Stimulated activated CD8-positive, alpha-beta memory T cell treated with anti-CD3 and anti-CD28 coated beads, Interleukin-15, amount 100 ng/mL, for 48 hours (primary cell): ENCODE measurements at regions not wholly inside any gene's neighbourhood (a gene's known extent, or its start where the extent isn't known, plus 50 kb on each side); places are given as distances from the start of the nearest gene placed in this dataset.

Experiments
- DNase-seq, 2 donors: peaks; one replicate each; pipeline ENCODE4 v3.0.0-alpha.2; 2020; ENCODE audit warnings: low read depth in 2 of 2

GRCh38 chr18:78150590-78150989 is 829.0 kb upstream of the SALL3 start:
- DNase-seq = no peak

DNA sequence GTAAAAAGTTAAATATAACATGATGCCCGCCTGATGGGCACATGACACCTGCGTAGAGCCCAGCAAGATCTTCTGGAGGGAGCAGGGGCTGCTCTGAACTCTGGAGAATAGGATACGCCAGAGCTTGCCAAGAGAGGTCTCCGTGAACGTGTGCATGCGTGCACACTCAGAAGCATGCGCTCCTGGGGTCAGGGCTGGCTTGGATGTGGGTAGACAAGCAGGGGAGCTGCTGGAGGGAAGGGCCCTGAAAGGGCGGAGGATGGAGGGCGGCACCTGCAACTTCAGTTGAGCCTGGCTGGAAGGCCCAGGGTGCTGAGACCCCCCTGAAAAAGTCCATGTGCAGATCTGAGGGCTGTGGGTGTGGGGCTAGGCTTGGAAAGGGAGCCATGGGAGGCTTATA is 828.4 kb upstream of the SALL3 start:
- DNase-seq = no peak

- no peak for DNase-seq
Observed at GRCh38 chr18:78151948-78152725, 827.5 kb upstream of the SALL3 start.

- DNase-seq = no peak
Observed at GRCh38 chr18:78153362-78153761, 826.3 kb upstream of the SALL3 start.

GRCh38 chr18:78154444-78154843 is 825.2 kb upstream of the SALL3 start:
- DNase-seq = no peak

- no peak for DNase-seq
Observed at GRCh38 chr18:78154853-78155252, 824.8 kb upstream of the SALL3 start.

DNA sequence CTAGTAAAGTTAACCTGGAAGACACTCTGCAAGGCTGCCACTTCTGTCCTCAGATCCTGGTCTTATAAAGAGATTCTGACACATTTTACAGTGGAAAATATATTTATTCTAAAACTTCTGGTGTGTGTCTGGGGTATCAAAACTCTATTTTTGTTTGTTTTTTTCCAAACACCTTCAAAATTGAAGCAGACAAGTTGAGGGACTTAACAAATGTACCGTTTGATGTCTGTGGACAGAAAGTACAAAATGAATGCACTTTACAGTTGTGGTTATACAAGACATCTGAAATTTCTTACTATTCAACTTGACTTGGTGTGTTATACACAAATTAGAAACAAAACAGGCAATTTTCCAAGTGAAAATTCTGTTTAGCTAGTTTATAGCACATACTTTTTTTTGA is 823.2 kb upstream of the SALL3 start:
- no peak for DNase-seq

DNA sequence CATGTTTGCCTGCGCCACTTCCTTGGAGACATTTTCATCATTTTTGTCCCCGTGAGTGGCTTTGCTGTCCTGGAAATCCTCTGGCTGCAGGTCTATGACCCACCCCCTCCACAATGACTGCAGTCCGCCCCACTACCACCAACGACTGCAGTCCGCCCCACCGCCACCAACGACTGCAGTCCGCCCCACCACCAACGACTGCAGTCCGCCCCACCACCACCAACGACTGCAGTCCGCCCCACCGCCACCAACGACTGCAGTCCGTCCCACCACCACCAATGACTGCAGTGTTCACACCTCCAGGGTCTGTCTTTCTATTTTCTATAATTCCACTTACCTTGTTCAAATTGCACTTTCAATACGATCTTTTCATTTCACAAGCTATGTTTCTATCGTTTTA is 820.7 kb upstream of the SALL3 start:
- no peak for DNase-seq

DNA sequence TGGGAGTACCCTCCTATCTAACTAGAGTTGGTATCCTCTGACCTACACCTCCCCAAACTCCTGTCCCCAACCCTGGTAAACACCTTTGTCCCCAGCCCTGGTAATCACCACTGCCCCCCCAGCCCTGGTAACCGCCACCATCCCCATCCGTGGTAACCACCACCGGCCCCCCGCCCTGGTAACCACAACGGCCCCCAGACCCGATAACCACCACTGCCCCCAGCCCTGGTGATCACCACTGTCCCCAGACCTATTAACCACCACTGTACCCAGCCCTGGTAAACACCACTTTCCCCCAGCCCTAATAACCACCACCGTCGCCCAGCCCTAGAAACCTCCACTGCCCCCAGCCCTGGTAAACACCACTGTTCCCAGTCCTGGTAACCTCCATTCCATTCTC is 820.2 kb upstream of the SALL3 start:
- DNase-seq = no peak

- no peak for DNase-seq
Observed at GRCh38 chr18:78160961-78161656, 818.5 kb upstream of the SALL3 start.

DNA sequence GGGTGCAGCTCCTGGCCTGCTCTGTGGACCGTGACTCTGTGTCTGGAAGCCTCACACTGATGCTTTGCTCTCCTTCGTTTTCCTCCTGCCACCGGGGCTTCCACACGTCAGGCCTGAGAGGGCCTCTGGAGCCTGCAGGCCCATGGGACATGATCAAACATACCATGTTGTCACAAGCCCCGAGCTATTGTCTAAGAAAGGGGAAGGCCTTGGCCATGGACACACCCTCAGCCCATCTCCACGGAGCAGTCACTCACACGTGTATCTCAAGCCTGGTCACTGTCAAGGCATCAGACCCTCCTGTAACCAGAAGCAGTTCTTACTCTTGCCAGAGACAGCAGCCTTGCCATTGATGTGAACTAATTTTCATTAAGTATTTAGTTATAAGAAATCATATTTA is 814.1 kb upstream of the SALL3 start:
- no peak for DNase-seq

GRCh38 chr18:78168526-78168925 is 811.1 kb upstream of the SALL3 start:
- no peak for DNase-seq

DNA sequence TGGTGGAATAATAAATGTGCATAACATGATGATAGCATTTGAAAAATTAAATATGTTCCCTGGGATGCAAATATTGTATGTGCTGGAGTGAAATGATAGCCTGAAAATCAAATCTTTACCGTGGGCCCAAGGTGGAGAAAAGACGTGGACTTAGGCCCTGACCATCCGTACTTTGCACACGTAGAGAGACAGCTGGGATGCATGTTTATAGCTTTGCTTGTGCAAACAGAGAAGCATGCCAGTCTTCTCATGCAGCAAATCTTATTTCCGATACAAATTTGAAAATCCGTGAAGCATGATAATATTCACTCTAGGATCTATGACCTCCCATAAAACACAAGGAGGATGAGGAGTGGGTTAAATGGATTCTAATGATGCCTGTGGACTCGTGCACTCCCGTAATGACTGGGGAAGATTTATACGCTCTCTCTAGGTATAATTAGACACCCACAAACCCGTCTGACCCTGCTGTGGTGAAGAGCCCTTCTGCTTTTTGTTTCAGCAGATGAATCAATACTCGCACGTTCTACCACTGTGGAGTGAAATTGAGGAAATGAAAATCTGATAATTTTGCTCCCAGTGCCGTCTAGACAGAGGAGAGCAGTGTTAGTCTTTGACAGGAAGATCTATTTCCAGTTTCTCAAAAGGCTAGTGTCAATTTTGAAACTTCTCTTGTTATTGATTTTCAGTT is 810.3 kb upstream of the SALL3 start:
- no peak for DNase-seq

- DNase-seq = no peak
Observed at GRCh38 chr18:78171954-78172353, 807.7 kb upstream of the SALL3 start.

DNA sequence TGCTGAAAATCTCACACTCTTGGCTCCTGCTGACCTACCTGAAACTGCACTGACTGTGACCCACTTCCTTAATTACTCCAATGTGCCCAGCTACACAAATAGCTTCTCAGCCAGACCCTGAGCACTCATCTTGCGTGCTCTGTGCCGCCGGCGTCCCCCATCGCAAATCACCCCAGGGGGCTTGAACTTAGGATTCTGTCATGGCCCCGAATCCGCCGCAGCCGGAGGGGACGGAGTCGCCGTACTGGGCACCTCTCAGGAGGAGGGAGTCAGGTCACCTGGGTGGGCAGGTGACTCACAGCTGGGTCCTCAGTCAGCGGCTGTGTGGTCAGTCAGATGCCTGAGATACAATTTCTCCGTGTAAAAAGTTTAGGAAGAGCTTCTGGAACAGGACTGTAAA is 804.9 kb upstream of the SALL3 start:
- DNase-seq = no peak

DNA sequence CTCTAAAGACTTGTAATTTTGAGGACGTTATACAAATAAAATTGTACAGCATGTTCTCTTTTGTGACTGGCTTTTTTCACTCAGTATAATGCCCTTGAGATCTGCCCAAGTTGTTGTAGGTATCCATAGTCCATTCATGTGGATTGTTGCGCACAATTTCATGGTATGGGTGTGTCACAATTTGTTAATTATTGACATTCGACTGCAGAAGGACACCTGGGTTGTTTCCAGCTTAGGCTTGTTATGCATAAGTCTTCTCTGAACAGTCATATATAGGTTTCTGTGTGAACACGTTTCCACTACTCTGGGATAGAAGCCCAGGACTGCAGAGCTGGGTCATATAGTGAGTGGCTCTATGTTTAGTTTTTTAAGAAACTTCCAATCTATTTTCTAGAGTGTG is 800.8 kb upstream of the SALL3 start:
- no peak for DNase-seq

DNA sequence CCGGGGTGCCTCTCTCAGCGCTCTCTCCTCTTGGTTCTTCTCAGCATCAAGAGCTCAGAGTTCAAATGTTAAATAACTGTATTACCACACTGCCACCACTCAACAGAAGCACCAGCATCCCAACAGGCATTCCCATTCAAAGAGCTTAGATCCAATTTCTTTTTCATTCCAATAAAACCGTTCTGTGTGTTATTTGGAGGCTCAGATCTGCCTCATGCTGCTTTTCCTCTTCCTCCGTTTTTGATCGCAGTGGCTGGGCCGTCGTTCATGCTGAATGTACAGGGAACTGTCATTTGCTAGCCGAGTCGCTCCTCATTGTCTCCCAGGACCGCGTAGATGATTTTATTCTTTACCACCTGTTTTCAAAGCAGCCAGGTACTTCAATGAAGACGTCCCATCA is 798.9 kb upstream of the SALL3 start:
- DNase-seq = no peak

- DNase-seq = no peak
Observed at GRCh38 chr18:78183815-78184214, 795.8 kb upstream of the SALL3 start.

DNA sequence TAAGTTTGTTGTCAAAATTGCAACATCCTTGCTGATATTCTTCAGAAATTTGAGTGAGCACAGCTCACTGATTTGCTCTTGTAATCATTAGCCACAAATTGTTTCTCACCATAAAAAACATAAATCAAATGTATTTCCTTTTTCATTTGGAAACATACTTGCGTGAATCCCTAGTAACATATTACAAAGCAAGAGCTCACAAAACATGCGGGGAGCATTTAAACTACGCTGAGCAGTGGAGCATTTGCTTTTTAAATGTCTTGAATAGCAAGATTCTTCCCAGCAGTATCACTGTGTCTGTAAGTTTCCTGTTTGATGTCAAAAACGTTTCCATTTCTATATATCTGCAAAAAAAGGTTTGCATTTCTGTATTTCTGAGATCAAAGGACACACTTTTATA is 788.3 kb upstream of the SALL3 start:
- no peak for DNase-seq

DNA sequence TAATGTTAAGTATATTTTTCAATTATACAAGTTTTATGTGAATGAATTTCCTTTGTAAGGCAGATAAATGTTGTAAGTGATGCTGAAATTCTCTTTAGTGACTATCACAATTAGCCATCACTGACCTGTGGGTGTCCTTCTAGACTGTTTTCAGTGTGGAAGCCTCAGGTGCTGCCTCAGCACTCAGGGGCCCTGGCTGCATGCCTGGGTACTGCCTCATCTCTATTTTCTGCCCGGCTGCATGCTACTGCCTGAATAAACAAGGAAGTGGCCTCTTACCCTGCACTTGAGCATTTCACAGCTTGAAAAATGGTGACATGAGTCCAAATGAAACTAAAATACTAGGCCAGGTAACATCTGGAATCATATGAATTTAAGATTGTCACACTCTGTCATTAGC is 787.6 kb upstream of the SALL3 start:
- DNase-seq = no peak

GRCh38 chr18:78196280-78196679 is 783.3 kb upstream of the SALL3 start:
- no peak for DNase-seq

GRCh38 chr18:78199002-78199401 is 780.6 kb upstream of the SALL3 start:
- no peak for DNase-seq

- DNase-seq = no peak
Observed at GRCh38 chr18:78199611-78200010, 780.0 kb upstream of the SALL3 start.
